ENCODE measurements at regions not wholly inside any gene's neighbourhood (a gene's known extent, or its start where the extent isn't known, plus 50 kb on each side); places are given as distances from the start of the nearest gene placed in this dataset.

GRCh38 chr5:148923023-148923422 lies 96.6 kb downstream of the ADRB2 start:
- TF ChIP-seq POLR2A (IDR thresholded peaks at IDR 0.05; ENCODE audit: low read length): no peak
- TF ChIP-seq PBX3 (IDR thresholded peaks at IDR 0.05): no peak
- TF ChIP-seq CTCF (IDR thresholded peaks at IDR 0.05): no peak
- TF ChIP-seq JUNB (IDR thresholded peaks at IDR 0.05): no peak
- TF ChIP-seq CEBPB (IDR thresholded peaks at IDR 0.05): no peak
- no peak for TF ChIP-seq MYC (IDR thresholded peaks at IDR 0.05; ENCODE audit: borderline replicate concordance, low read length)

Measured in A549 (cell line).